ENCODE measurements at regions not wholly inside any gene's neighbourhood (a gene's known extent, or its start where the extent isn't known, plus 50 kb on each side); places are given as distances from the start of the nearest gene placed in this dataset.

- DNase-seq = no peak
These were observed 244.3 kb downstream of the GLI2 start for GRCh38 chr2:120979921-120980320.

GRCh38 chr2:120981443-120981842 lies 245.8 kb downstream of the GLI2 start:
- no peak for DNase-seq

DNA sequence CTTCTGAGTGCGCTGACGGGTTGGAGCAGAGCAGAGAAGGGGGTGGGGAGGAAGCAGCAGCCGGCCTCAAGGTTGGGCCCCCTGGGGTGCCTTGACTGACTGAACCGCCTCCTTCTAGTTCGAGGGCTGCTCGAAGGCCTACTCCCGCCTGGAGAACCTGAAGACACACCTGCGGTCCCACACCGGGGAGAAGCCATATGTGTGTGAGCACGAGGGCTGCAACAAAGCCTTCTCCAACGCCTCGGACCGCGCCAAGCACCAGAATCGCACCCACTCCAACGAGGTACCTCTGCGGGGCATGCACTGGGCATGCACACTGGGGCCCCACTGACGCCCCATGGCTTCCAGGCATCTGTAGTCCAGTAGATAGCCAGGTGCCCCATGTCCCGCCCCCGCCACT lies 246.9 kb downstream of the GLI2 start:
- DNase-seq = no peak

DNA sequence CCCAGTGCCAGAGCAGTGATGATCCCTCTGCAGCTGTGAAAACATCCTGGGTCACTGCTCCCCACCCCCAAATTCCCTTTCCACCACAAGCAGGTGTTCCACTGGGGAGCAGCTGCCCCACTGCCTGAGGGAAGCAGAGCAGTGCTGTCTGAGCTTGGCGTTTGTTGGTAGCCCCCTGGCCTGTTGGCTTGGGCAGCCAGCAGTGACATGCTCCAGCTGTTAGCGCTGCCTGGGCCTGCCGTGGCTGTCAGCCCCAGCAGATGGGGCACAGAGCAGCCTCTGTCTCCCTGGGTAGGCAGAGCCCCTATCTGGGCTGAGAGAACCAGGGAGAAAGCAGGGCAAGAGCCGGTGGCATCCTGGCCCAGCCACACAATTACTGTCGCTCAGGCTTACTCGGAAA lies 247.7 kb downstream of the GLI2 start:
- no peak for DNase-seq

DNA sequence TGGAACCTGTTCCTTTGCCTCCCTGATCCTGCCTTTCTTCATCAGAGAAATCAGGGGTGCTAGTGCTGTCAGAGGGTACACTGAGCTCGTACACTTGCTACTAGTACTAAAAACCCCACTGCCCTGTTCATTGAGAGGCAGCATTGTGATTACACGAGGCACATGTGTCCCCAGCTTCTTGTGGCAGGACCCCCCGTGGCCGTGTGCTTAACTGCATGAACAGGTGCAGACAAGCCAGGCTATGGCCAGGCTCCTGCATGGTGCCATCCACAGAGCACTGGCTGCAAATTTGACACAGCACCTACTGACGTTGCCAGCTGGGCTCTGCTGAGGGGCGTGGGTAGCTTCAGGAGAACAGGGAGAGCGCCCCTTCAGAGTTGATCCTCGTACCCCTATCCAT lies 248.4 kb downstream of the GLI2 start:
- no peak for DNase-seq

- no peak for DNase-seq
These were observed 248.9 kb downstream of the GLI2 start for GRCh38 chr2:120984452-120985173.

GRCh38 chr2:120985174-120985996 lies 249.7 kb downstream of the GLI2 start:
- no peak for DNase-seq

DNA sequence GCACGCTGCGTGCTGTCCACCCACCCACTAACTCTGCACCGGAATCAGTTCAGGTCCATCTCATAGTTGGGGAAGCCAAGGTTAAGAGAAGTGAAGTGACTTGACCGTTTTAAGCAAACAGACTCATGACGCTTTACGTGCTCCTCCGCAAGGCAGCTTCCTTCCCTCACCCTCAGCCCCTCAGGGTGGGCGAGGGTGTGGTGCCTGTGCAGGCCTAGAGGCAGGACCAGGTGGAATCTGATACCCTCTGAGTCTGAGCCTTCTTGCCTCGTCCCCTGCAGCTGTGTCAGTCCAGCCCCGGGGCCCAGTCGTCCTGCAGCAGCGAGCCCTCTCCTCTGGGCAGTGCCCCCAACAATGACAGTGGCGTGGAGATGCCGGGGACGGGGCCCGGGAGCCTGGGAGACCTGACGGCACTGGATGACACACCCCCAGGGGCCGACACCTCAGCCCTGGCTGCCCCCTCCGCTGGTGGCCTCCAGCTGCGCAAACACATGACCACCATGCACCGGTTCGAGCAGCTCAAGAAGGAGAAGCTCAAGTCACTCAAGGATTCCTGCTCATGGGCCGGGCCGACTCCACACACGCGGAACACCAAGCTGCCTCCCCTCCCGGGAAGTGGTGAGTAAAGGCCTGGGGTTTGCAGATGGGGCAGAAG lies 250.5 kb downstream of the GLI2 start:
- no peak for DNase-seq

DNA sequence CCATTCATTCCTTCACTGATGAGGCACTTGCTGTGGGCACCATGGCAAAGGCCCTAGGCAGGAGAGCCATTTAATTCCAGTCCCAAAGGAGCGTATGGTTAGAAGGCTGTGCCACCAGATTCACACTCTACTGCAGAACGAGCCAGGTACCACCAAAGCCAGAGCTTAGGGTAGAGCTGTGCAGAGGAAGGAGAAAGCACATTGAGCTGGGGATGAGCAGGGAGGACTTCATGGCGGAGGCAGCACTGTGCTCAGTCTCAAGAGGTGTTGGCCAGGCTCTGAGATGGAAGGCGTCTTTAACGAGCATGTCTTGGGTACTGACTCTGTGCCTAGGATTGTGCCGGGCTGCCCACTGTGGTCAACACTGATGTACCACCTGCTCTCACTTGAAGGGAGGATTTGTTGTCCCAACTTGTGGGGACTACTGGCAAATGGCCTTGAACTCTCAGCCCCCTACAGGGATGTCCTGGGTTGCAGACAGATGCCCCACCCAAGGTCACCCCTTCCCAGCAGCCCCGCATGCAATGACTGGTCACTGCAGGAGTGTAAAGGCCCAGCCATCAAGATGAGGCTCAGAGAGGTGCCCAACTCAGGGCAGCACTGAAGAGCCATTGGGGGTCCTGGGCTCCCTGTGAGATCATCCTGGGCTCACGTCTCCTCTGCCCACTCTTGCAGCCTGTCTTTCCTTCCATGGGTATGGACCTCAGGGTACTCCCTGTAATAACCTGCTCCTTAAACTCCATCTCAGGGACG lies 251.4 kb downstream of the GLI2 start:
- DNase-seq = no peak

DNA sequence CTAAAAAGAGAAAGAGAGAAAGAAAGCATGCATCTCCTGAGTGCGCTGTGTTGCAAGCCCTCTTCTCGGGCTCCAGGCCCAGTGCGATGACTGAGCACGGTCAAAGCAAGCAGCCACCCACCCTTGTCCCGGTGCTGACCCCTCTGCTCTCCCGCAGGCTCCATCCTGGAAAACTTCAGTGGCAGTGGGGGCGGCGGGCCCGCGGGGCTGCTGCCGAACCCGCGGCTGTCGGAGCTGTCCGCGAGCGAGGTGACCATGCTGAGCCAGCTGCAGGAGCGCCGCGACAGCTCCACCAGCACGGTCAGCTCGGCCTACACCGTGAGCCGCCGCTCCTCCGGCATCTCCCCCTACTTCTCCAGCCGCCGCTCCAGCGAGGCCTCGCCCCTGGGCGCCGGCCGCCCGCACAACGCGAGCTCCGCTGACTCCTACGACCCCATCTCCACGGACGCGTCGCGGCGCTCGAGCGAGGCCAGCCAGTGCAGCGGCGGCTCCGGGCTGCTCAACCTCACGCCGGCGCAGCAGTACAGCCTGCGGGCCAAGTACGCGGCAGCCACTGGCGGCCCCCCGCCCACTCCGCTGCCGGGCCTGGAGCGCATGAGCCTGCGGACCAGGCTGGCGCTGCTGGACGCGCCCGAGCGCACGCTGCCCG lies 252.5 kb downstream of the GLI2 start:
- no peak for DNase-seq

DNA sequence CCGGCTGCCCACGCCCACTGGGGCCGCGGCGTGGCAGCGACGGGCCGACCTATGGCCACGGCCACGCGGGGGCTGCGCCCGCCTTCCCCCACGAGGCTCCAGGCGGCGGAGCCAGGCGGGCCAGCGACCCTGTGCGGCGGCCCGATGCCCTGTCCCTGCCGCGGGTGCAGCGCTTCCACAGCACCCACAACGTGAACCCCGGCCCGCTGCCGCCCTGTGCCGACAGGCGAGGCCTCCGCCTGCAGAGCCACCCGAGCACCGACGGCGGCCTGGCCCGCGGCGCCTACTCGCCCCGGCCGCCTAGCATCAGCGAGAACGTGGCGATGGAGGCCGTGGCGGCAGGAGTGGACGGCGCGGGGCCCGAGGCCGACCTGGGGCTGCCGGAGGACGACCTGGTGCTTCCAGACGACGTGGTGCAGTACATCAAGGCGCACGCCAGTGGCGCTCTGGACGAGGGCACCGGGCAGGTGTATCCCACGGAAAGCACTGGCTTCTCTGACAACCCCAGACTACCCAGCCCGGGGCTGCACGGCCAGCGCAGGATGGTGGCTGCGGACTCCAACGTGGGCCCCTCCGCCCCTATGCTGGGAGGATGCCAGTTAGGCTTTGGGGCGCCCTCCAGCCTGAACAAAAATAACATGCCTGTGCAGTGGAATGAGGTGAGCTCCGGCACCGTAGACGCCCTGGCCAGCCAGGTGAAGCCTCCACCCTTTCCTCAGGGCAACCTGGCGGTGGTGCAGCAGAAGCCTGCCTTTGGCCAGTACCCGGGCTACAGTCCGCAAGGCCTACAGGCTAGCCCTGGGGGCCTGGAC lies 253.2 kb downstream of the GLI2 start:
- no peak for DNase-seq

DNA sequence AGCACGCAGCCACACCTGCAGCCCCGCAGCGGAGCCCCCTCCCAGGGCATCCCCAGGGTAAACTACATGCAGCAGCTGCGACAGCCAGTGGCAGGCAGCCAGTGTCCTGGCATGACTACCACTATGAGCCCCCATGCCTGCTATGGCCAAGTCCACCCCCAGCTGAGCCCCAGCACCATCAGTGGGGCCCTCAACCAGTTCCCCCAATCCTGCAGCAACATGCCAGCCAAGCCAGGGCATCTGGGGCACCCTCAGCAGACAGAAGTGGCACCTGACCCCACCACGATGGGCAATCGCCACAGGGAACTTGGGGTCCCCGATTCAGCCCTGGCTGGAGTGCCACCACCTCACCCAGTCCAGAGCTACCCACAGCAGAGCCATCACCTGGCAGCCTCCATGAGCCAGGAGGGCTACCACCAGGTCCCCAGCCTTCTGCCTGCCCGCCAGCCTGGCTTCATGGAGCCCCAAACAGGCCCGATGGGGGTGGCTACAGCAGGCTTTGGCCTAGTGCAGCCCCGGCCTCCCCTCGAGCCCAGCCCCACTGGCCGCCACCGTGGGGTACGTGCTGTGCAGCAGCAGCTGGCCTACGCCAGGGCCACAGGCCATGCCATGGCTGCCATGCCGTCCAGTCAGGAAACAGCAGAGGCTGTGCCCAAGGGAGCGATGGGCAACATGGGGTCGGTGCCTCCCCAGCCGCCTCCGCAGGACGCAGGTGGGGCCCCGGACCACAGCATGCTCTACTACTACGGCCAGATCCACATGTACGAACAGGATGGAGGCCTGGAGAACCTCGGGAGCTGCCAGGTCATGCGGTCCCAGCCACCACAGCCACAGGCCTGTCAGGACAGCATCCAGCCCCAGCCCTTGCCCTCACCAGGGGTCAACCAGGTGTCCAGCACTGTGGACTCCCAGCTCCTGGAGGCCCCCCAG lies 254.1 kb downstream of the GLI2 start:
- DNase-seq = no peak

- DNase-seq = no peak
These were observed 254.8 kb downstream of the GLI2 start for GRCh38 chr2:120990451-120990871.

DNA sequence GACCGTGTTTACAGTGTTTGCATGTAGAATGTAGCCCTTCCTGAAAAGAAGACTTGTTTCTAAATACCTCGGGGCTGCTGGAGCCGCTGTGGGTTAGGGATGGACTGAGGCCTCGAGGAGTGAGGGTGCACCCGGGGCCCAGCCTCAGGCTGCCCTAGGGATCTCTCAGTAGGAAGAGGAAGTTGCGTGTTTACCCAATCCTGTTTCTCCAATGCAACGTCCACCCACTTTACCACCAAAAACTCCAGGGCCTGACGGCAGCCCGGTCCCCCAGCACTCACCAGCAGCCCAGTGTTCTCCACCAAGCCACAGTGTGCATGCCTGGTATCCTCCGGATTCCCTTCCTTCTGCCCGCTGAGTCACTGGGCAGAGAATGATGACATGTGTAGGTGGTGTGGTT lies 255.8 kb downstream of the GLI2 start:
- no peak for DNase-seq

- DNase-seq = no peak
These were observed 257.3 kb downstream of the GLI2 start for GRCh38 chr2:120992791-120993555.

- no peak for DNase-seq
These were observed 258.0 kb downstream of the GLI2 start for GRCh38 chr2:120993661-120994060.

DNA sequence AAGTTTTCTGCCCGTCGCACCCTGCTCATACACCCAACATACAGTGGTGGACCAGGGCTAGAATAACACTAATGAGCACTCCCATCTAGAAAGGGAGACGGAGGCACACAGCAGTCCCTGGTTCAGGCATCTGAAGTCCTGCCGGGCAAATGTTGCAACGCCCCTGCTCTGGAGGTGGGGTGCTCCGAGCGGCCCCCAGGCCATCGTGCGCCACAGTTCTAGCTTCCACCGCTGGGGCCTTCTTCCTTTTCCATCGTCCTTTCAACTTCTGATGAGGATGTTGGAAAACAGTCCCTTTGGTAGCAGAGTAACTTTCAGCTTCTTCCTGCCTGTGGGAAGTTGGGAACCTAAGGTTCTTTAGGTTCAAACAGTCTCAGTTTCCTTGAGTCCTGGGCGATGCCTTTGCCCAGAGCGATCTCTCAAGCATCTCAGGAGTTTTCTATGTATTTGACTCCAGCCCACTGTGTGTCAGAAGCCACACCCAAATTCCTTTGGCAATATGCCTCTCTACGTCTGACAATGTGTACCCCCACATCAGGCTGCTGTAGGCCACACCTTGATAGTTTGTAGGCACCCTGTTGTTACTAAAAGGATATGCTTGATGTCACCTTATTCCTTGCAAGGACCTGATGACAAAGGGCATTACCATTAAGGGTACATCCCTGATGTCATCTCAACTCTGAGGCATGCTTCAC lies 258.8 kb downstream of the GLI2 start:
- DNase-seq = no peak

DNA sequence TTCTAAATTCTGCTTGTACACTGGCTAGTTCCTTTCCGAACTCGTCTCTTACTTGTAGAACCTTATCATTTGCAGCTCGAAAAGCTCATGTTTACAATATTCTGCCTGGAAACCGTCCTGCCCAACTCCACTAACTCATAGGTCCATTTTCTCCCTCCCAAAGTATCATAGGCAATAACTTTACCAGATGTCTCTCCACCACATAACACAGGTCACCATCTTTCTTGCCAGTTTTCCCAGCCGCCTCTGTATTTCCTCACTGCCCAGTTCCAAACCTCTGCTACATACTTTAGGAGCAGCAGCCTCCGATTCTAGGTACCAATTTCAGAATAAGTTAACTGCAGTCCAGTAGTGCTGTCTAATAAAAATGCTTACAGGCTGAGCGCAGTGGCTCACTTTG lies 259.5 kb downstream of the GLI2 start:
- no peak for DNase-seq

DNA sequence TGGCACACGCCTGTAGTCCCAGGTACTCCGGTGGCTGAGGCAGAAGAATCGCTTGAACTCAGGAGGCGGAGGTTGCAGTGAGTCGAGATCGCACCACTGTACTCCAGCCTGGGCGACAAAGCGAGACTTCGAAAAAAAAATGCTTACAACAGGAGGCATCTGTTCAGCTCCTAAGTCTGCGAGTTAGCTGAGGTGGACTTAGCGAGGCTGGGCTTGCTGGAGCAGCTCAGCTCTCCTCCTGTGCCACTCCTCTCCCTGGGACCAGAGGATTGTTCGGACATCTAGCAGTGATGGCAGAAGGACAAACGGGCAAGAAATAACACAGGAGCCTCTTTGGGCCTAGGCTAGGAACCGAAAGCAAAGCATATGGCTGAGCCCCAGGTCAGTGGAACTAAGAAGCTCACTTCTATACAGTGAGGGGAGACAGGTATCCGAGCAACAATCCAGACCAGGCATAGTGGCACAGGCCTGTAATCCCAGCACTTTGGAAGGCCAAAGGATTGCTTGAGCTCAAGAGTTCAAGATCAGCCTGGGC lies 260.1 kb downstream of the GLI2 start:
- no peak for DNase-seq

Data from activated CD4-positive, alpha-beta T cell treated with anti-CD3 and anti-CD28 coated beads, Interleukin-2, amount 50 U/mL, for 48 hours (primary cell).